Stimulated activated CD8-positive, alpha-beta memory T cell treated with anti-CD3 and anti-CD28 coated beads, Interleukin-15, amount 100 ng/mL, for 1 hour (primary cell): ENCODE measurements at regions not wholly inside any gene's neighbourhood (a gene's known extent, or its start where the extent isn't known, plus 50 kb on each side); places are given as distances from the start of the nearest gene placed in this dataset.

Source experiments
- DNase-seq: peaks from one replicate; pipeline ENCODE4 v3.0.0-alpha.2; 2020; ENCODE audit warnings: low read depth

GRCh38 chr5:142378737-142379634, 54.2 kb upstream of the SPRY4 start:
- no peak for DNase-seq

GRCh38 chr5:142375944-142376411, 51.2 kb upstream of the SPRY4 start:
- no peak for DNase-seq
